ENCODE measurements at regions not wholly inside any gene's neighbourhood (a gene's known extent, or its start where the extent isn't known, plus 50 kb on each side); places are given as distances from the start of the nearest gene placed in this dataset.

DNA sequence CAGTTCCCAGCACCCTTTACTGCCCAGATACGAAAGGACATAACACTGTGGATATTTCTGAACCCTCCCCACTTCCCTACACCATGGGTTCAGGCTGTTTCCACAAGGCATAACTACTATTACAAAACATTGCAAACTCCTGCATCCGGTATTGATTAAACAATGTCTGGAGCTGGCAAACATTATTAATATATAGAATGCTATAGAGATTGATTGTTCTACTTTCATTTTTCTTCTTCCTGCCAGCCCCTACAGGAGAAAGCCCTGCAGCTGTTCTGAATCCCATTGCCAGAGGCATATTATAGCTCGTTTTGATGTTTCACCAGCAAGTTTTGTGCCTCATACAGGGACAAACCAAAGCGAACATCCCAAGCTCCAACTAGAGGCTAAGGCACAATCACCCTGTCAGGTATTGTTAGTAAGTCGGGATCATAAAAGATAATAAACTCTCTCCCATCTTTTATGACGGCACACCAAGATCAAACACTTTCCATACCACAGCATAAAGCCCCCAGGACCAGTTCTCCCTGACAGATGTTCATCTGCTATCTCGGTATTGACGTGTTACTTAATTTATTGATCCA lies 331.1 kb upstream of the NT5E start:
- Mint-ChIP-seq H3K4me3 (no peak overlapping the region), H3K4me1 (ENCODE audit: low read depth) (no peaks in the 10 kb centered on the region), H3K36me3 (ENCODE audit: low read depth) (no peaks in the 10 kb centered on the region), H3K27me3 (no peaks in the 10 kb centered on the region), H3K27ac (no peak overlapping the region), H3K9me3 (no peaks in the 10 kb centered on the region)
- H3K4me1 ChIP-seq (ENCODE audit: insufficient read depth, low read length) = no peaks in the 10 kb centered on the region
- TF ChIP-seq, protein P1, sequence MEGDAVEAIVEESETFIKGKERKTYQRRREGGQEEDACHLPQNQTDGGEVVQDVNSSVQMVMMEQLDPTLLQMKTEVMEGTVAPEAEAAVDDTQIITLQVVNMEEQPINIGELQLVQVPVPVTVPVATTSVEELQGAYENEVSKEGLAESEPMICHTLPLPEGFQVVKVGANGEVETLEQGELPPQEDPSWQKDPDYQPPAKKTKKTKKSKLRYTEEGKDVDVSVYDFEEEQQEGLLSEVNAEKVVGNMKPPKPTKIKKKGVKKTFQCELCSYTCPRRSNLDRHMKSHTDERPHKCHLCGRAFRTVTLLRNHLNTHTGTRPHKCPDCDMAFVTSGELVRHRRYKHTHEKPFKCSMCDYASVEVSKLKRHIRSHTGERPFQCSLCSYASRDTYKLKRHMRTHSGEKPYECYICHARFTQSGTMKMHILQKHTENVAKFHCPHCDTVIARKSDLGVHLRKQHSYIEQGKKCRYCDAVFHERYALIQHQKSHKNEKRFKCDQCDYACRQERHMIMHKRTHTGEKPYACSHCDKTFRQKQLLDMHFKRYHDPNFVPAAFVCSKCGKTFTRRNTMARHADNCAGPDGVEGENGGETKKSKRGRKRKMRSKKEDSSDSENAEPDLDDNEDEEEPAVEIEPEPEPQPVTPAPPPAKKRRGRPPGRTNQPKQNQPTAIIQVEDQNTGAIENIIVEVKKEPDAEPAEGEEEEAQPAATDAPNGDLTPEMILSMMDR (IDR thresholded peaks at IDR 0.05) = no peak
- H3K36me3 ChIP-seq (ENCODE audit: insufficient read depth, low read length) = no peaks in the 10 kb centered on the region
- DNase-seq = no peak
- ChIA-PET POLR2A (no interaction called here), CTCF (no interaction called here)
- intact Hi-C loops (cut with DNase I, micrococcal nuclease) = no loop called here
- no peaks in the 10 kb centered on the region for H3K9me3 ChIP-seq (ENCODE audit: control insufficient read depth in 1 of 2, insufficient read depth in 1 of 2, low read length in 2 of 2)
- no peak overlapping the region for H3K4me3 ChIP-seq (ENCODE audit: low read length)
- H3K27me3 ChIP-seq (ENCODE audit: control insufficient read depth in 1 of 2, insufficient read depth in 2 of 2, low read length in 2 of 2) = no peaks in the 10 kb centered on the region
- no peak for ATAC-seq (ENCODE audit: poor library complexity)
- H3K27ac ChIP-seq (ENCODE audit: low read depth in 1 of 2, low read length in 2 of 2) = no peak overlapping the region

DNA sequence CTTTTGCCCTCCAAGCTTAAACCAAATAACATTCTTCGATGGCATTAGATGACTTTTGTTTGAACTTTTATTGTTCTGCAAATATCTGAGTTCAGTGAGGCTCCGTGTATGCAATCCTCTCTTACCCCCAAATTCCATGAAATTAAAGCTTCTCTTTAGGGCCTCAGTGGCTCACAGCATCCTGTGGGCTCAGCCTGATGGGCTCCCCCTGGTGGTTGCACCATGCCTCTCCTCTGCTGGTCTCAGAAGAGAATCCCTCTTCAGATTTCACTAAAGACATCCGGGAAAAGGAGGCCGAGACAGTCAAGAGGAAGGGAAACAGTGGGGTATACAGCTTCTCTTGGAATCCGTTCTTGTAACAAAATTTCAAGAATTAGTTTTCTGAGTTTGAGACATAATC lies 331.6 kb upstream of the NT5E start:
- Mint-ChIP-seq H3K4me1 (ENCODE audit: low read depth) (no peaks in the 10 kb centered on the region), H3K36me3 (ENCODE audit: low read depth) (no peaks in the 10 kb centered on the region), H3K27me3 (no peaks in the 10 kb centered on the region), H3K9me3 (no peaks in the 10 kb centered on the region), H3K4me3 (no peak overlapping the region), H3K27ac (no peak overlapping the region)
- Histone ChIP-seq H3K27ac (ENCODE audit: low read depth in 1 of 2, low read length in 2 of 2) (no peak overlapping the region), H3K27me3 (ENCODE audit: control insufficient read depth in 1 of 2, insufficient read depth in 2 of 2, low read length in 2 of 2) (no peaks in the 10 kb centered on the region), H3K36me3 (ENCODE audit: insufficient read depth, low read length) (no peaks in the 10 kb centered on the region), H3K9me3 (ENCODE audit: control insufficient read depth in 1 of 2, insufficient read depth in 1 of 2, low read length in 2 of 2) (no peaks in the 10 kb centered on the region), H3K4me3 (ENCODE audit: low read length) (no peak overlapping the region), H3K4me1 (ENCODE audit: insufficient read depth, low read length) (no peaks in the 10 kb centered on the region)
- intact Hi-C loops (cut with DNase I, micrococcal nuclease) = no loop called here
- DNase-seq (no peak), ATAC-seq (ENCODE audit: poor library complexity) (no peak)
- ChIA-PET CTCF (no interaction called here), POLR2A (no interaction called here)
- TF ChIP-seq, protein P1 (IDR thresholded peaks at IDR 0.05) = no peak

DNA sequence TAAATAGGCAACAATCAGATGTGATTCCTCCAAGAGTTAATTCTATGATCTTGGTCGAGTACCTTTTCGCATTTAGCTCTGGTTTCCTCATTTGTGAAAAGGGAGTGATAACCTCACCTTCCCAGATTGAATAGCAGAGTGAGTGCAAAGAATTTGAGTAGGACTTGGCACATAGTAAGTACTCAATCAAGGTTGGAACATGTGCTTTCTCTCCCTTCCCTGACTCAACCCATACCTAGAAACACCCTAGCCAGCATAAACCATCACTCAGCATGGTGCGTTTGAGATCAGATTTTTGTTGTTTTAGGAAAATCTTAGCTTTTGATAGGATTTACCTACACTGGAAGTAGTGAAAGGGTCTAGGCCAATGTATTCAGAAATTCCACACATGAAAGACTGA lies 333.4 kb upstream of the NT5E start:
- H3K4me1 ChIP-seq (ENCODE audit: insufficient read depth, low read length) = no peaks in the 10 kb centered on the region
- ChIA-PET CTCF (no interaction called here), POLR2A (no interaction called here)

More for the DNA sequence above, 333.4 kb upstream of the NT5E start:
- no peaks in the 10 kb centered on the region for H3K36me3 Mint-ChIP-seq (ENCODE audit: low read depth)
- H3K27me3 Mint-ChIP-seq = no peaks in the 10 kb centered on the region
- no peaks in the 10 kb centered on the region for H3K27me3 ChIP-seq (ENCODE audit: control insufficient read depth in 1 of 2, insufficient read depth in 2 of 2, low read length in 2 of 2)
- DNase-seq = no peak
- no peaks in the 10 kb centered on the region for H3K9me3 ChIP-seq (ENCODE audit: control insufficient read depth in 1 of 2, insufficient read depth in 1 of 2, low read length in 2 of 2)
- H3K9me3 Mint-ChIP-seq = no peaks in the 10 kb centered on the region
- no peaks in the 10 kb centered on the region for H3K4me1 Mint-ChIP-seq (ENCODE audit: low read depth)
- no peak overlapping the region for H3K4me3 Mint-ChIP-seq
- intact Hi-C loops (cut with DNase I, micrococcal nuclease) = no loop called here
- H3K4me3 ChIP-seq (ENCODE audit: low read length) = no peak overlapping the region
- no peaks in the 10 kb centered on the region for H3K36me3 ChIP-seq (ENCODE audit: insufficient read depth, low read length)
- no peak overlapping the region for H3K27ac ChIP-seq (ENCODE audit: low read depth in 1 of 2, low read length in 2 of 2)
- no peak overlapping the region for H3K27ac Mint-ChIP-seq
- TF ChIP-seq, protein P1 (IDR thresholded peaks at IDR 0.05) = no peak
- ATAC-seq (ENCODE audit: poor library complexity) = no peak

All from CD4-positive, alpha-beta T cell (primary cell).